ENCODE measurements at regions not wholly inside any gene's neighbourhood (a gene's known extent, or its start where the extent isn't known, plus 50 kb on each side); places are given as distances from the start of the nearest gene placed in this dataset.
"Not testable (repeated sequence)": the region's sequence is repeated elsewhere in the genome, so short reads cannot be mapped to it uniquely, and the experiment has no call there.

- no peak for DNase-seq (ENCODE audit: low read depth in 2 of 2)
Measured at GRCh38 chr12:60195483-60195882, 599.7 kb downstream of the SLC16A7 start.

DNA sequence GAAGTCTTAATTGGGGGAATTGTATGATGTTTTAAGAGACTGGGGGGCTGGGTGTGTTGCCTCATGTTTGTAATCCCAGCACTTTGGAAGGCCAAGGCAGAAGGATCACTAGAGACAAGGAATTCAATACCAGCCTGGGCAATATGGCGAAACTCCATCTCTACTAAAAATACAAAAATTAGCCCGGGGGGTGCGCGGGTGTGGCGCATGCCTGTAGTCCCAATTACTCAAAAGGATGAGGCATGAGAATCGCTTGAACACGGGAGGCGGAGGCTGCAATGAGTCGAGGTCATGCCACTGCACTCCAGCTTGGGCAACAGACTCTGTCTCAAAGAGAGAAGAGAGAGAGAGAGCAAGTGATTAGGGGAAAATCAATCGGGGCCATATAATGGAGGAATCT is 600.5 kb downstream of the SLC16A7 start:
- DNase-seq (ENCODE audit: low read depth in 2 of 2), result no peak

- DNase-seq (ENCODE audit: low read depth in 2 of 2), result no peak
Measured at GRCh38 chr12:60197589-60197988, 601.8 kb downstream of the SLC16A7 start.

GRCh38 chr12:60201891-60202290 is 606.1 kb downstream of the SLC16A7 start:
- no peak for DNase-seq (ENCODE audit: low read depth in 2 of 2)

- no peak for DNase-seq (ENCODE audit: low read depth in 2 of 2)
Measured at GRCh38 chr12:60205500-60205899, 609.7 kb downstream of the SLC16A7 start.

DNA sequence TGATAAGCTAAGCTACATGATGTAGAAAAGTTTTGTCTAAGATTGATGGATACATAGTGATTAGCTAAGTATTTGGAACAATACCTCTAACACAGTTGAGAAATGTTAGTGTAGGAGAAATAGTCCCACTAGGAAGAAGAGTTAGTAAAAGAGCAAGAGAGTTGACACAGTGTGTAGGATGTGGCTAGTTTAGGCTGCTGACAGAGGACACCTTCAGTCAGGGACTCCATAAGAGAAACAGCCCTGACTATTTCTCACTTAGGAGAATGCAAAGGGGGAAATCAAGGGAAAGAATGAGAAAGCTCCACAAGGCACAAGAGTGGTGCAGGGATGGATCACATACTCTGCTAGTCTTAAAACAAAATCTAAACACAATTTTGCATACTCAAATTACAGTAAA is 613.7 kb downstream of the SLC16A7 start:
- no peak for DNase-seq (ENCODE audit: low read depth in 2 of 2)

DNA sequence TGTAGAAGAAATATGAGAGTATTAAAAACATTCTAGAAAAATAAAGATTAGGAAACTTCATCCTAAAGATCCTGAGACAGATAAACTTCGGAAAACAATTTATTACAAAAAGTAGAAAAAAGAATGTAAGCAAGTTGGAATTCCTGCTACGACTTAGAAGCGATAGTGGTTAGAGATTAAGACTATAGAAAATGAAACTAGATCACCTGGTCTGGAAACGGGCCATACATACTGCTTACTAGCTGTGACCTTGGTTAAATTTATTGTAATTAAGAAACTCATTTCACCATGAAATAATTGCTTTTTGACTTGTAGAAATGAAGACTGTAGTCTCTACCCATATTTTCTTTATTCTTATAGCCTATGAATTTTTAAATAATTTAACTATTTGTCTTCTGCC is 614.1 kb downstream of the SLC16A7 start:
- no peak for DNase-seq (ENCODE audit: low read depth in 2 of 2)

GRCh38 chr12:60210756-60211155 is 614.9 kb downstream of the SLC16A7 start:
- DNase-seq (ENCODE audit: low read depth in 2 of 2), result no peak

DNA sequence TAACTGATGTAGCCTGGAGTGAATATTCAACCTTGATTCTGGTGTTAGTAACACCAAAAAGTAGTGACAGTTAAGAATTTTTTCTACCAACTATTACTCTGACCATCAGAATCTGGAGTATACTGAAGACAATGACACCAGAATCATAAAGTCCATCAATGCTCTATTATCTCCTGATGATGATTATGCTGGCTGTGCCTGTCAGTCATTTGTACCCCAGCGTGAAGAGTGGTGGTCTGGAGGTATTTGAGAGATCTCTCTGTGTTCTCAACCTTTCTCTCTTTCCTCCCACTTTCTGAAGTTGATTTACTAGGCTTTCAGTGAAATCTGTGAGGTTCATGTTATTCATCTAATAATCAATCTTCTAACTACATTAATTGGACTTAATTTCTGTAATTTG is 615.4 kb downstream of the SLC16A7 start:
- no peak for DNase-seq (ENCODE audit: low read depth in 2 of 2)

DNA sequence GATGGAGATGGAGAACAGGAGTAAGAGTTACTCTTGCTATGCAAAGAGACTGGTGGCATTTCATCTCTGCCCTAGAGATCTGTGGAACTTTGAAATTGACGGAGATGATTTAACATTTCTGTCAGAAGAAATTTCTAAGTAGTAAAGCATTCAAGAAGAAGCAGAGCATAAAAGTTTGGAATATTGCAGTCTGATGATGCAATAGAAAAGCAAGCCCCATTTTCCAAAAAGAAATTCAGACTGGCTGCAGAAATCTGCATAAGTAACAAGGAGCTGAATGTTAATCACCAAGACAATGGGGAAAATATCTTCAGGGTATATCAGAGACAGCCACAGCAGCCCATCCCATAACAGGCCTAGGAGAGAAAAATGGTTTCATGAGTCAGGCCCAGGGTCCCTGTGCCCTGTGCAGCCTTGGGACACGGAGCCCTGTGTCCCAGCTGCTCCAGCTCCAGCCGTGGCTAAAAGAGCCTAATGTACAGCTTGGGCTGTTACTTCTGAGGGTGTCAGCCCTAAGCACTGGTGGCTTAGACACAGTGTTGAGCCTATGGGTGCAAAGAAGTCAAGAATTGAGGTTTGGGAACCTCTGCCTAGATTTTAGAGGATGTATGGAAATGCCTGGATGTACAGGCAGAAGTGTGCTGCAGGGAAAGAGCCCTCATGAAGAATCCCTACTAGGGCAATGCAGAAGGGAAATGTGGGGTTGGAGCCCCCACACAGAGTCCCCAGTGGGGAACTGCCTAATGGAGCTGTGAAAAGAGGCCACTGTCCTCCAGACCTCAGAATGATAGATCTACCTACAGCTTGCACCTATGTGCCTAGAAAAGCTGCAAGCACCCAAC is 616.6 kb downstream of the SLC16A7 start:
- no peak for DNase-seq (ENCODE audit: low read depth in 2 of 2)

GRCh38 chr12:60213272-60213671 is 617.4 kb downstream of the SLC16A7 start:
- DNase-seq (ENCODE audit: low read depth in 2 of 2), result not testable (repeated sequence)

DNA sequence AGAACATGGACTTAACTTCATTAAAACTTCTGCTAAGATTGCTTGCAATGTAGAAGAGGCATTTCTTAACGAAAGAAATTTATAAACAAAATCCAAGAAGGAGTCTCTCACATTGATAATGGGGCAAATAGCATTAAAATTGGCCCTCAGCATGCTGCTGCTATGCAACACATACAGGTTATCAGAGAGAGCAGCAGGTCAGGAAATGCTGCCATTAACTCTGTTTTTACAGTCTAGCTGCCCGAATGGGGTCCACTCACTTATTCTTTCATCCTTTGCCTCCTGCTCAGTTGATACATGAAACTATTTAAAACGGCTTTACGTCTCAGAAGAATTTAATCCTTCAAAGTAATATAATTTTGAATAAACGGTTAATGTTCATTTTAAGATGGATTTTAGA is 620.4 kb downstream of the SLC16A7 start:
- no peak for DNase-seq (ENCODE audit: low read depth in 2 of 2)

DNA sequence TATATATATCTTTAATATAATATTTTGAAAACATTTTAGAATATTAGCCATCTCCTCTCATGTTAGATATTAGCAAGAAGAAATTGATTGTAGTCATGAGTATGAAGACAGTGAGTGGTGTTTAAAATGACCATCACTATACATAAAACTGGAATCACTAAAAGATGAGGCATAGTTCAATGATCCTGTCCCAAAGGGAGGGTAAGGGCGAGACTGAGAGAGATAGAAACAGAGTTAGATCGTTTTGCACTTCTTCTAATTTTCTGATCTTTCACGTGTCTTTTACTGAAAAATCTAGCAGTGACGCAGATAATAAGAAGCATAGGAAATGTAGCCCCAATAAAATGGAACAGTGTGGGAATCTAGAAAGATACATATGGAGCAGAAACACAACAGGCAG is 627.4 kb downstream of the SLC16A7 start:
- no peak for DNase-seq (ENCODE audit: low read depth in 2 of 2)

DNA sequence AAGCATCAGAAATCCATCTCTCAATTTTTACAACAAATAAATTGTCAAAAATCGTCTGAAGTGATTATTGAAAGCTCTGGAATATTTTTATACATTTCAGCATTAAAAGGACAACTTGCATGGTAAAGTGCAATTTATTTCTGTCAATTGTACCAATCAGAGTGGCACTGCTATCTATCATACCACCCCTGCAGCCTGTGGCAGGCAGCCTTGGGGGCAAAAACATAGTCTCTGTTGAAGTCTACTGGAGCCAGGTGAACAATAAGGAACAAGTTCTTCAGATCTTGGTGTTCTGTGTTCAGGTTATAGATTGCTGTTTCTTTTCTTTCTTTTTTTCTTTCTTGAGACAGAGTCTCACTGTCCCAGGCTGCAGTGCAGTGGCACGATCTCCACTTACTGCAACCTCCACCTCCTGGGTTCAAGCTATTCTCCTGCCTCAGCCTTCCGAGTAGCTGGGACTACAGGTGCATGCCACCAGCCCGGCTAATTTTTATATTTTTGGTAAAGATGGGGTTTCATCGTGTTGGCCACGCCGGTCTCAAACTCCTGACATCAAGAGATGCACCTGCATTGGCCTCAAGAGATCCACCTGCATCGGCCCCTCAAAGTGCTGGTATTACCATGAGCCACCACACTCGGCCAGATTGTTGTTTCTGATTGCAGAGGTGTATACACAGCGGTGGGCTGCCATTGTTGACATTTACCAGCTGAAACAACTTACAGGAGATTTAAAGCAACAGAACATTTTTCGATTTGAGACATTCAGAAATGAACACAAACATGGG is 629.6 kb downstream of the SLC16A7 start:
- no peak for DNase-seq (ENCODE audit: low read depth in 2 of 2)

- DNase-seq (ENCODE audit: low read depth in 2 of 2), result no peak
Measured at GRCh38 chr12:60227916-60228315, 632.1 kb downstream of the SLC16A7 start.

GRCh38 chr12:60230056-60230455 is 634.2 kb downstream of the SLC16A7 start:
- DNase-seq (ENCODE audit: low read depth in 2 of 2), result no peak

DNA sequence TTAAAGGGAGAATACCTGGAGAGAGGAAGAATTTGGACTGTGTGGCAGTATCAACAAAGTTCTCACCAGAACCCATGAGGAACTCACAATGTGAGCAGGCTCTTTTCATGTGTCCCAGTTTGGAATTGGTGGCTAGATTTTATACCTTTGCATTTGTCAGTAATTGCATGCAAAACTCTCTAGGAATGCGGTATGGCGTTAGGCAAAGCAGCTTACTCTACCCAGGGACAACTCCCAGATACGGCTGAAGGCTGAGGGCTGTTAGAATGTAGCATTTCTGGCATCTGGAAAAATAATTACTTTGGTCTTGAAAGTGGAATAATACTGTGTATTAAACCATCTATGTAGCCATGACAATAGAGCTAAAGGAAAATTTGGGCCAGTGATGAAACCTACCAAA is 635.5 kb downstream of the SLC16A7 start:
- DNase-seq (ENCODE audit: low read depth in 2 of 2), result no peak

GRCh38 chr12:60231976-60232907 is 636.4 kb downstream of the SLC16A7 start:
- no peak for DNase-seq (ENCODE audit: low read depth in 2 of 2)

- not testable (repeated sequence) for DNase-seq (ENCODE audit: low read depth in 2 of 2)
Measured at GRCh38 chr12:60234611-60235195, 638.9 kb downstream of the SLC16A7 start.

DNA sequence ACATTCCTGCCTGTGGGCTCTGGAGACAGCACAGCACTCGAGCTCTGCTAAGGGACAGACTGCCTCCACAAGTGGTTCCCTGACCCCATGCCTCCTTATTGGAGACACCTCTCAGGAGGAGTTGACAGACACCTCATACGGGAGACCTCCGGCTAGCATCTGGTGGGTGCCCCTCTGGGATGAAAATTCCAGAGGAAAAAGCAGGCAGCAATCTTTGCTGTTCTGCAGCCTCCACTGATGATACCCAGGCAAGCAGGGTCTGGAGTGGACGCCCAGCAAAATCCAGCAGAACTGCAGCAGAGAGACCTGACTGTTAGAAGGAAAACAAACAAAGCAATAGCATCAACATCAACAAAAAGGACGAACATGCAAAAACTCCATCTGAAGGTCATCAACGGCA is 639.4 kb downstream of the SLC16A7 start:
- DNase-seq (ENCODE audit: low read depth in 2 of 2), result no peak

DNA sequence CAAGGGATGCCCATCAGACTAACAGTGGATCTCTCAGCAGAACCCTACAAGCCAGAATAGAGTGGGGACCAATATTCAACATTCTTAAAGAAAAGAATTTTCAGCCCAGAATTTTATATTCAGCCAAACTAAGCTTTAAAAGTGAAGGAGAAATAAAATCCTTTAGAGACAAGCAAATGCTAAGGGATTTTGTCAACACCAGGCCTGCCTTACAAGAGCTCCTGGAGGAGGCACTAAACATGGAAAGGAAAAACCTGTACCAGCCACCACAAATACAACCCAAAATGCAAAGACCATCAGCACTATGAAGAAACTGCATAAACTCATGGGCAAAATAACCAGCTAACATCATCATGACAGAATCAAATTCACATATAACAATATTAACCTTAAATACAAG is 640.6 kb downstream of the SLC16A7 start:
- DNase-seq (ENCODE audit: low read depth in 2 of 2), result not testable (repeated sequence)

GRCh38 chr12:60240891-60241290 is 645.1 kb downstream of the SLC16A7 start:
- DNase-seq (ENCODE audit: low read depth in 2 of 2), result no peak
